HG03060 (cell line): ENCODE measurements at regions not wholly inside any gene's neighbourhood (a gene's known extent, or its start where the extent isn't known, plus 50 kb on each side); places are given as distances from the start of the nearest gene placed in this dataset.
"Not testable (repeated sequence)": the region's sequence is repeated elsewhere in the genome, so short reads cannot be mapped to it uniquely, and the experiment has no call there.

ENCODE experiments used
- ATAC-seq: cut with Tn5 transposase; IDR thresholded peaks from one replicate; pipeline ENCODE4 v1.9.1; 2021; ENCODE audit warnings: low read depth, moderate number of reproducible peaks; ENCODE audit not compliant: unreplicated experiment

DNA sequence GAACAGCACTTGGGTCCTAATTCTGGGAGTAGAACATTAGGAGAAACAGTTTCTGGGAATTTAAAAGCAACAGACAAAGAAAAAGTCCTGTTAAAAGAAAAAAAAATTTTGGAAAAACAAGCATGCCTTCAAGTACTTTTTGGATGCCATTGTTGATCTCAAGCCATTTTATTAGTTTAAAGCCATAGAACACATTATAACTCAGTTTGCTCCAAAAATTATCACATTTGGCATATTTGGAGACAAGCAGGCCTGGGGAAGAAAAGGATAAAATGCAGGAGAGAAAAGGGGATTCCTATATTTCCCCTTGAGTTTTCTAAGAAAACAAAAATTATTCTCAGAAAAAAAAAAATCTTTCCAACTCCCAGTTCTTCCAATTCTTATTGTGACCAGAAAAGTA is 146.8 kb downstream of the TENT5C start:
- no peak for ATAC-seq

DNA sequence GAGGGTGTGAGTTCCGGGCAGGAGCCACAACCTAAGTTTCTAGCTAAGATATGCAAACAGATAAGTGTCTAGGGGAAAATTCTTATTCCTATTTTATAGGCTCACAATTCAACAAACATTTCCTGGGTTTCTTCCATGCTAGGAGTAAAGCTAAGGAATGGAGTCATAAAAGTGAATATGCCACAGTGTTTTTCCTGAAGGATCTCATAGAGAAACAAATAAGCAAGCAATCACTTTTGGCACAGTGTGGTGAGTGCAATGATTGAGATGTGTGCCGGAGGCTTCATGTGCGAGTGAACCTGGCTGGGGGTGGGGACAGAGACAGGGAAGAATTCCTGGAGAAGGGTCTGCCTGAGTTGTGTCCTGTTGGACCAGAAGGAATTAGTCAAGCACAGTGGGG is 147.4 kb downstream of the TENT5C start:
- ATAC-seq: no peak

GRCh38 chr1:117753652-117754051 is 147.8 kb downstream of the TENT5C start:
- no peak for ATAC-seq

- no peak for ATAC-seq
These were observed 148.5 kb downstream of the TENT5C start for GRCh38 chr1:117754061-117754969.

GRCh38 chr1:117757668-117758067 is 151.8 kb downstream of the TENT5C start:
- ATAC-seq: no peak

DNA sequence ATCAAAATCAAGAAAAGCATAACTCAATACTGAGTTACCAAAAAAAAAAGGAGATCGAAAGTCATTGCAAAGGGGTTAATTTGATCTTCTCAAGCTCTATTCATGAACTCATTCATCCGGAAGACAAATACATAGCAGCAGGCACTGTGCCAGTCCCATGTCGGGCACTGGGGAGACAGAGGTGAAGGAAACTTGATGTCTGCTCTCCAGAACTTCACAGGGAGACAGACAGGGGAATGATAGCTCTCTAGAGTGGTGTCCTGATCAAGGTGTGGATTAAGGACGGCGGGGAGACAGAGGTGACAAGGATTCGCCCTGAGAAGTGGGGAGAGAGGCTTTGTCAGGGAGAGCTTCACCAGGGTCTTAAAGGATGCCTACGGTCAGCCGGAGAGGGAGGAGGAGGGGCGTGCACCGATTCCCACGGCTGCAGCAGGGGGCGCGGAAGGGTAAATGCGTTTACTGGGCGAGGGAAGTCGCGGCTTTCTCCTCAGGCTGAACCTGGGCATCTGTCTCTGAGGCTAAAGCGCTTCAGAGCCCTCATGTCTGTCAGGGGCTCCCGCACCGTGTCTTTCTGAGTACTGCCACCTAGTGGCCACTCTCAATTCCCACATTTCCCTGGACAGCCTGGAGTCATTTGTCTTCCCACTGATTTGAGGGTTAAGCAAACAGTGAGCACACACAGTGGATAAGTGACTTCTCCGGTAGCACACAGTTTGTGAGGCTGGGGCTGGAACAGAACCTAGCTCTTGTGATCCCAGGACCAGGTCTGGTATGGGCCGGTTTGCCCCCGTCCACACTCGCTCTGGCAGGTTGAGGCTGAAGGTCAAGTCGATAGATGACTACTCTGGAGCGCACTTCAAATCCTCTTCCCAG is 152.8 kb downstream of the TENT5C start:
- ATAC-seq: peak; percentile 61

GRCh38 chr1:117759535-117759934 is 153.7 kb downstream of the TENT5C start:
- no peak for ATAC-seq

DNA sequence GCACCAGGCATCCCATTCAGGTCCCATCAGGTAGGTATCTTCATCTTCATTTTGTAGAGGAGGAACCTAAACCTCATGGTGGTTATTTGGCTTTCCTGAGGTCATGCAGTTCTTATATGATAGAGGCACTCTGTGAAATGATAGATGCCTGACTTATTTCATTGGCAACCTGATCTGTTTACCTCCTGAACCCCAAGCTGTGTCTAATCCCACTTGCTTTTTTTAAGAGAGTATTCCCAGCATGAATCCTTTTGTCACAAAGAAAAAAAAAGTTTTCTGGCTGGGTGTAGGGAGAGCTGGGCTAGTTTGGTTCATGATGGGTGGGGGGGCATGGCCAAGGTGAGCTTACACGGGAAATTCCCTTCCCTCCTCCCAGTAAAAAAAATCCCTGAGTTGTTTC is 154.2 kb downstream of the TENT5C start:
- ATAC-seq: no peak

- ATAC-seq: no peak
These were observed 154.6 kb downstream of the TENT5C start for GRCh38 chr1:117760485-117760884.

GRCh38 chr1:117767756-117768155 is 161.7 kb downstream of the GDAP2 start:
- ATAC-seq: not testable (repeated sequence)

DNA sequence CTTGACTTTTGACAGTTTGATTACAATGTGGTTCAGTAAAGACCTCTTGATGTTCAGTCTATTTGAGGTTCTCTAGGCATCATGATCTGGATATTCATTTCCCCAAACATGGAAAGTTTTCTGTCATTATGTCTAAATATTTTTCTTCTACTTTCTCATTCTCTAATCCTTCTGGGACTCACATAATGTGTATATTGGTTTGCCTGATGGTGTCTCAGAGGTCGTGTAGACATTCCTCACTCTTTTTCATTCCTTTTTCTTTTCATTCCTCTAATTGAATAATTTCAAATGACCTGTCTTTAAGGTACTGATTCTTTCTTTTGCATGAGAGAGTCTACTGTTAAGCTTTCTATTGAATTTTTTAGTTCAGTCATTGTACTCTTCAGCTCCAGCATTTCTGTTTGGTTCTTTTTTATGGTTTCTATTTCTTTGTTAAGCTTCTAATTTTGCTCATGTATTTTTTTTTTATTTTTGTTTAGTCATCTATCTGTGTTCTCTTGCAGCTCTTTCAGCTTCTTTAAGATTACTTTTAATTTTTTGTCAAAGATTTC is 158.4 kb downstream of the GDAP2 start:
- no peak for ATAC-seq

DNA sequence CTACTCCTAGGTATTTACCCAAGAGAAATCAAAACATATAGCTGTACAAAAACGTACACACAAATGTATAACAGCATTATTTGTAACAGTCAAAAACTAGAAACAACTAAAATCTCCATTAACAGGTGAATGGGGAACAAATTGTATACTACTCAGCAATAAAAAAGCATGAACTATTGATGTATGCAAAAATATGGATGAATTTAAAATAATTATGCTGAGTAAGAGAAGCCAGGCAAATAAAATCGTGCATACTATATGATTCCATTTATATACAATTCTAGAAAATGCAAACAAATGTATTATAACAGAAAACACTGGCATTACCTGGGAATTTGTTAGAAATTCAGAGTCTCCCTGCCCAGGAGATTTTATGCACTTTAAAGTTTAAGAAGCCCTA is 150.1 kb downstream of the GDAP2 start:
- no peak for ATAC-seq

GRCh38 chr1:117780687-117781475 is 148.5 kb downstream of the GDAP2 start:
- ATAC-seq: no peak

DNA sequence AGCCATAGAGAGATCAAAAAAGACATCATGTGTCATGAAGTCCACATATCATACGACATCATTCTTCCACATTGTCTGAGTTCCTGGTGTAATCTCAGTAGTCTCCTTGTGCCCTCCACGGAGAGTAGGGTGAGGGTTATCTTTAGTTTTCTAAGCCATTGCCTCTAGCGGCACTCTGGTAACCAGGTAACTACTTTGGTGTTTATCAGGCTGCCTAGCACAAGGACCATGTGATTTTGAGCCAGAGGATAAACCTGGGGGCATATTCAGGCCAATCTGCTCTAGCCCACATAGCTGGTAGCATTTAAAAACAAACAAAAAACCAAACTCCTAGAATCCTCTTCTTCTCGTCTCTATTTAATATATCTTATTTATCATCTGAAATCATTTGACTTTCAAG is 147.4 kb downstream of the GDAP2 start:
- no peak for ATAC-seq

DNA sequence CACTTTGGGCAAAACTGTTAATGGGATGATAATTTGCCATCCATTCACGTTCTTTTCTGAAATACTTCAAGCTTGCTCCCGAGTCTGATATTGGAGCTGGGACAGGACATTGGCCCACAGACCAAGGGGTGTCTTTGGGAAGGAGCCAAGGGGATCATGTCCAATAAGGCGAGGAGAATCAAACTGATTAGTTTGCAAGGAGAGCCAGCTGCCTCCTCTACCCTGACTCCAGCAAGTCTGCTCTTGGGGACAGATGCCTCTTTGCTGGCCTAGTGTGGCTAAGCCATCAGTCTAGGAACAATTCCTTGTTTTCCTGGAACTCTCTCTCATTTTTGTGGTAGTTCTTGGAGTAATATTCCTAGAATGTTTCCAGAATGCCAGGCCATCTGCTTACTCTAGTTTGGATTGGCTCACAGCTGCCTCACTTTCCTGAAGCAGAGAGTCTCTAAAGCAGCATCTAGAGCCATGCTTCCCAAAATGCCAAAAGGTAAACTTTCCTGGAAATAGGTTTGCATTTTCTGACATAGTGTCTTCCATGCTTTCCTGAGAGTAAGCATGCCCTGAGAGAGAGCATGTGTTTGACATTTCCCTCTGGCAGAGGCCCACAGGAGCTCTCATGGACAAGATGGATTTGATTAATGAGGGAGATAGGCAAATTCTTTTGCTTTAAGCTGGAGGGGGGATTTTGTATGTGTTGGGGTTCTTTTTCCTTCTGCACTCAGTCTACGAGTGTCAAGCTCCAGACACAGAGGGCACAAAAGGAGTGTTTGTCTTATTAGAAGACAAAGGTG is 145.6 kb downstream of the GDAP2 start:
- no peak for ATAC-seq

GRCh38 chr1:117788014-117788413 is 141.4 kb downstream of the GDAP2 start:
- ATAC-seq: no peak

- no peak for ATAC-seq
These were observed 136.0 kb downstream of the GDAP2 start for GRCh38 chr1:117793413-117793812.

DNA sequence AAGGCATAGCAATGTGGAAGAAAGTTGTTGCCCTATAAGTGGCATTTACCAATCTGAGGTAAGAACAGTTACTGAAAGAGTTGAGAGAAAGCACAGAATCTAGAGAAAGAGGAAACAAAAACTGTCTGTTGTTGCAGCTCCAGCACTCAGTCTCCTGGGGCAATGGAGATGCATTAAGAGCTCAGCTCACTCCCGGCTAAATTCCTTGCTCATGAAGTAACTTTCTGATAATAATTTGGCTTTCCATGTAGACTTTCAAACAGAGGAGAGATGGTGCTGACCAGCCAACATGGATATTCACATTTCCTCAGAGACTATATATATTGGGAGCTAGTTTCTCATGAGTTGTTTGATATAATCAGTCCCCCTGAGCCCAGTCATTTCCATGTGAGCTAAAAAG is 135.3 kb downstream of the GDAP2 start:
- no peak for ATAC-seq

GRCh38 chr1:117795190-117795589 is 134.2 kb downstream of the GDAP2 start:
- ATAC-seq: no peak

DNA sequence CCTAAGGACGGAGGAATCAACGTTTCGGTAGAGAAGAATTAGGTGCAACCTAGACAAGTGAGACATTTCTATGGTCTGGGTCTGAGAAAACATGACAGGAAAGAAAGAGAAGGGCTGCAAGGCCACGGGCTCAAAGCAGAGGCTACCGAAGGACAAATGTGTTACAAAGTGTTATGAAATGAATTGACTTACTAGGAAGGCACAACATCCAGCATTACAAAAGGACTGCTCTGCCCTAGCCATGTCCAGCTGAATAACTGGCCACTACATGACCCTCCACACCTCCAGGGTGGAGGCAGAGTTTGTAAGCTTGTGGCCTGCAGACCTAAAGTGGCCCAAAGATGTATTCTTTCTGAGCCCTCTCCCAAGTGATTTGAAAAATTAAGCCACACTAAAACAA is 133.6 kb downstream of the GDAP2 start:
- ATAC-seq: no peak
